ENCODE measurements at regions not wholly inside any gene's neighbourhood (a gene's known extent, or its start where the extent isn't known, plus 50 kb on each side); places are given as distances from the start of the nearest gene placed in this dataset.

DNA sequence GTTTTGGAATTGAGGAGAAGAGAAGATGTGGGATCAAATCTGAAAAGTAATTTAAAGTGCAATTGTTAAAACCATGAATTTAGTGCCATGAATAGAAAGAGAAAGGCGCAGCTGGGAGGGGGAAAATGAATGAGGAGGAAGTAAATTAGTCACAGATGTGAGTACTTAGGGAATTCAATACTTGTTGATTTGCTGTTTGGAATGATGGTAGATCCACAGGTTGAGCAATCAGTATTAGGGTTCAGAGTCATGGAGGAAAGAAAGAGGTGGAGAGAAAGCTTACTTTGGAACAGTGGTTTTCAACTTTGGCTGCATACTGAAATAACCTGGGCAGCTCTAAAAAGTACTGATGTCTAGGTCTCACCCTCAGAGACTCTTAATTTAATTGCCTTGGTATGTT, 229.7 kb upstream of the ASCC3 start:
- TF ChIP-seq, protein P1, sequence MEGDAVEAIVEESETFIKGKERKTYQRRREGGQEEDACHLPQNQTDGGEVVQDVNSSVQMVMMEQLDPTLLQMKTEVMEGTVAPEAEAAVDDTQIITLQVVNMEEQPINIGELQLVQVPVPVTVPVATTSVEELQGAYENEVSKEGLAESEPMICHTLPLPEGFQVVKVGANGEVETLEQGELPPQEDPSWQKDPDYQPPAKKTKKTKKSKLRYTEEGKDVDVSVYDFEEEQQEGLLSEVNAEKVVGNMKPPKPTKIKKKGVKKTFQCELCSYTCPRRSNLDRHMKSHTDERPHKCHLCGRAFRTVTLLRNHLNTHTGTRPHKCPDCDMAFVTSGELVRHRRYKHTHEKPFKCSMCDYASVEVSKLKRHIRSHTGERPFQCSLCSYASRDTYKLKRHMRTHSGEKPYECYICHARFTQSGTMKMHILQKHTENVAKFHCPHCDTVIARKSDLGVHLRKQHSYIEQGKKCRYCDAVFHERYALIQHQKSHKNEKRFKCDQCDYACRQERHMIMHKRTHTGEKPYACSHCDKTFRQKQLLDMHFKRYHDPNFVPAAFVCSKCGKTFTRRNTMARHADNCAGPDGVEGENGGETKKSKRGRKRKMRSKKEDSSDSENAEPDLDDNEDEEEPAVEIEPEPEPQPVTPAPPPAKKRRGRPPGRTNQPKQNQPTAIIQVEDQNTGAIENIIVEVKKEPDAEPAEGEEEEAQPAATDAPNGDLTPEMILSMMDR (IDR thresholded peaks at IDR 0.05), result no peak
- DNase-seq, result no peak
- no peaks in the 10 kb centered on the region for H4K20me1 ChIP-seq (ENCODE audit: insufficient read depth, low read length)
- H3K4me2 ChIP-seq (replicated peaks; ENCODE audit: extremely low read depth, low read length, poor library complexity, severe bottlenecking), result no peak overlapping the region
- no peak overlapping the region for H3K4me3 ChIP-seq (replicated peaks in 1 of 3; ENCODE audit: low read depth in 2 of 3, low read length in 3 of 3)
- no peak overlapping the region for H3K9ac ChIP-seq (ENCODE audit: insufficient read depth, low read length, poor library complexity, severe bottlenecking)
- Mint-ChIP-seq H3K27ac (no peak overlapping the region), H3K9me3 (peaks cover 0 to 2% (median 0%) of the 10 kb centered on the region in 7 donors), H3K27me3 (ENCODE audit: low read depth in 3 of 3) (peaks cover 0 to 2% (median 0%) of the 10 kb centered on the region in 3 donors), H3K4me1 (no peaks in the 10 kb centered on the region), H3K4me3 (no peak overlapping the region), H3K36me3 (no peaks in the 10 kb centered on the region)
- H3K4me1 ChIP-seq (ENCODE audit: control insufficient read depth in 1 of 2, insufficient read depth in 2 of 2, low read length in 2 of 2), result no peaks in the 10 kb centered on the region
- intact Hi-C loops (cut with micrococcal nuclease), result no loop called here
- no peak overlapping the region for H3K27ac ChIP-seq (ENCODE audit: low read depth in 1 of 2, low read length in 2 of 2)
- no peaks in the 10 kb centered on the region for H3K9me3 ChIP-seq (replicated peaks in 1 of 2; ENCODE audit: control insufficient read depth in 1 of 2, insufficient read depth in 1 of 2, low read length in 2 of 2)
- no peak overlapping the region for H2AFZ ChIP-seq (ENCODE audit: insufficient read depth, low read depth, low read length, poor library complexity, severe bottlenecking)
- WGBS (ENCODE audit: insufficient coverage), result 89% methylated on average over 1 of the region's 1 CpG
- no peaks in the 10 kb centered on the region for H3K27me3 ChIP-seq (ENCODE audit: control insufficient read depth in 2 of 2, insufficient read depth in 2 of 2, low read length in 2 of 2)
- H3K79me2 ChIP-seq (ENCODE audit: insufficient read depth, low read length), result no peaks in the 10 kb centered on the region
- H3K36me3 ChIP-seq (replicated peaks in 1 of 2; ENCODE audit: control insufficient read depth in 1 of 2, insufficient read depth in 2 of 2, low read length in 2 of 2), result no peaks in the 10 kb centered on the region

- Histone ChIP-seq H3K79me2 (ENCODE audit: insufficient read depth, low read length) (no peaks in the 10 kb centered on the region), H3K27ac (ENCODE audit: low read depth in 1 of 2, low read length in 2 of 2) (no peak overlapping the region), H3K9ac (ENCODE audit: insufficient read depth, low read length, poor library complexity, severe bottlenecking) (no peak overlapping the region), H3K4me1 (ENCODE audit: control insufficient read depth in 1 of 2, insufficient read depth in 2 of 2, low read length in 2 of 2) (no peaks in the 10 kb centered on the region), H3K4me3 (replicated peaks in 1 of 3; ENCODE audit: low read depth in 2 of 3, low read length in 3 of 3) (no peak overlapping the region), H3K36me3 (replicated peaks in 1 of 2; ENCODE audit: control insufficient read depth in 1 of 2, insufficient read depth in 2 of 2, low read length in 2 of 2) (no peaks in the 10 kb centered on the region), H2AFZ (ENCODE audit: insufficient read depth, low read depth, low read length, poor library complexity, severe bottlenecking) (no peak overlapping the region), H3K4me2 (replicated peaks; ENCODE audit: extremely low read depth, low read length, poor library complexity, severe bottlenecking) (no peak overlapping the region), H3K9me3 (replicated peaks in 1 of 2; ENCODE audit: control insufficient read depth in 1 of 2, insufficient read depth in 1 of 2, low read length in 2 of 2) (no peaks in the 10 kb centered on the region), H4K20me1 (ENCODE audit: insufficient read depth, low read length) (no peaks in the 10 kb centered on the region), H3K27me3 (ENCODE audit: control insufficient read depth in 2 of 2, insufficient read depth in 2 of 2, low read length in 2 of 2) (no peaks in the 10 kb centered on the region)
- Mint-ChIP-seq H3K27me3 (ENCODE audit: low read depth in 3 of 3) (peaks cover 0 to 2% (median 0%) of the 10 kb centered on the region in 3 donors), H3K27ac (no peak overlapping the region), H3K4me3 (no peak overlapping the region), H3K9me3 (peaks cover 0 to 2% (median 0%) of the 10 kb centered on the region in 7 donors), H3K36me3 (no peaks in the 10 kb centered on the region), H3K4me1 (no peaks in the 10 kb centered on the region)
- intact Hi-C loops (cut with micrococcal nuclease), result no loop called here
- no peak for DNase-seq
- 92% methylated on average over 4 of the region's 4 CpGs for WGBS (ENCODE audit: insufficient coverage)
- TF ChIP-seq, protein P1 (IDR thresholded peaks at IDR 0.05), result no peak
These were observed 232.5 kb upstream of the ASCC3 start for GRCh38 chr6:101113468-101114260.

Data from CD14-positive monocyte (primary cell).